NCI-H1694 (cell line): ENCODE measurements at regions not wholly inside any gene's neighbourhood (a gene's known extent, or its start where the extent isn't known, plus 50 kb on each side); places are given as distances from the start of the nearest gene placed in this dataset.

ENCODE experiments used
- DNase-seq: peaks from one replicate; lab custom pipeline; 2025; lab: John Stamatoyannopoulos, UW

- DNase-seq, result no peak
Measured at GRCh38 chr13:106680796-106681472, 113.0 kb upstream of the ARGLU1 start.

- no peak for DNase-seq
Measured at GRCh38 chr13:106678646-106679418, 110.9 kb upstream of the ARGLU1 start.

- no peak for DNase-seq
Measured at GRCh38 chr13:106675311-106675710, 107.4 kb upstream of the ARGLU1 start.

- no peak for DNase-seq
Measured at GRCh38 chr13:106660746-106661625, 93.0 kb upstream of the ARGLU1 start.

DNA sequence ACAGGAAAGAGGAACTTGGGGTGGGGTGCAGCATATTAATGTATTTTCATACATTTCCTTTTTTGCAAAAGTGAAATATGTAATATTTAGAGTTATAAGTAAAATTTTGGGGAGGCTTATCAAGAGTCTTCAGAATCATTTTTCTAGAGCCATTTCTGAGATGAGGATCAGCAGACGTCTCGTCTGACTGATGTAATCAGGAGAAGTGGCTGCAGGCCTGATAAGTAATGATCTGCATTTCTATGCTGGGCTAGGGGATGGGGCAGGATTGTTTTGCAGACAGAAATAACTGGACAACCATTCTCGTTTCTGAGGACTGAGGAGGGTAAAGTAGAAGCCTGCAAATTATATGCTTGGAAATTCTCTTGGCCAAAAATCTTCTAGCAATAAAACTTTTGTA, 89.2 kb upstream of the ARGLU1 start:
- DNase-seq, result no peak

DNA sequence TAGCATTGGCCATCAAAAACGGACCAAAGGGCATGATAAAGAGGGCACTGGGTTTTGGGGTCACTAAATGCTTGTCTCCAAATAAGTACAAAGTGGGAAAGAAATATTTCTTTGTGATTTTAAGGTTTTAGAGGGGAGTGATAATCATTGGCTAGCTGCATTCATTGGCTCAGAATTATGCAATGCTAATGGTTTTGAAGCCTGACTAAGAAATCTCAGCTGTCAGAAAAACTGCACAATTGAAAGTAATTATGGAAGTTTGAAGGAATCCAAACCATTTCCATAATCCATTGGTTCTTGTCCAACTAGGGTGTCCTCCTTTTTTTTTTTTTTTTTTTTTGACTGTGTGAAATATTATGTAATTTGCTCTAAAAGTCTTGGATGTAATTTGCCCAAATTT, 88.2 kb upstream of the ARGLU1 start:
- DNase-seq, result no peak

- no peak for DNase-seq
Measured at GRCh38 chr13:106651442-106651841, 83.5 kb upstream of the ARGLU1 start.

- no peak for DNase-seq
Measured at GRCh38 chr13:106650690-106651205, 82.8 kb upstream of the ARGLU1 start.

GRCh38 chr13:106649495-106649894, 81.6 kb upstream of the ARGLU1 start:
- no peak for DNase-seq

DNA sequence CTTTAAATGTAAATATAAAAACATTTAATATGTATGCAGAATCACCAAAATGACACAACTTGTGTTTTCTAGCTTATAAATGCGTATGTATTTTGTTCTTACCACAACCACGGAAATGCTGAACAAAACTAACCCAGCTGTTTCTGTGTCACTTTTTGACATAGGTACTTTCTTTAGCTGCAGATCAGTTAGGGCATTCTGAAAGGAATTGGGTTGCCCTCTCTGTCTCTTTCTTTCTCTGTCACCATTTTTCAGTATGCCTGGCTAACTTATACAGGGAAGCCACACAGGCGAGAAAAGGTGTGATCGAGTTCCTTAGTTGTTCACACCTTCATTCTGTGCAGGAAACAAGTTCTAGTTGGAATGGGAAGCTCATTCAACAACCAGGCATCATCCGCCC, 72.6 kb upstream of the ARGLU1 start:
- DNase-seq, result no peak

- no peak for DNase-seq
Measured at GRCh38 chr13:106637519-106637918, 69.6 kb upstream of the ARGLU1 start.

DNA sequence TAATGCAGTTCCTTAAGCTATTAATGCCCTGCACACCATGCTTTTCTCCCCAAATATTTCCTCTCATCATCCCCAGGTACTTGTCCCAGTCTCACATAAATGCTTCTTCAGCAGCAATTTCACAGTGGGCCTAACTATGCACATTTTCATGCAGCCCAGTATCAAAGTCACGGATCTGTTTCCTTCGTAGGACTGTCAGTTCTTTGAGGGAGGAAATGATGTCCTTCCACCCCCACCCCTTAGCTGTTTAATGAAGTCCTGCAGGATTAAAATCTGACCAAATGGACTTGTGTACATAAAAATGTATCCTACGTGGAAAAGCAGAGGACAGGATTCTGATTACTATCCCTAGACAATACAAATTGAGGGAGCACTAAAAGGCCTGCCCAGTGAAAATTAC, 68.6 kb upstream of the ARGLU1 start:
- no peak for DNase-seq

DNA sequence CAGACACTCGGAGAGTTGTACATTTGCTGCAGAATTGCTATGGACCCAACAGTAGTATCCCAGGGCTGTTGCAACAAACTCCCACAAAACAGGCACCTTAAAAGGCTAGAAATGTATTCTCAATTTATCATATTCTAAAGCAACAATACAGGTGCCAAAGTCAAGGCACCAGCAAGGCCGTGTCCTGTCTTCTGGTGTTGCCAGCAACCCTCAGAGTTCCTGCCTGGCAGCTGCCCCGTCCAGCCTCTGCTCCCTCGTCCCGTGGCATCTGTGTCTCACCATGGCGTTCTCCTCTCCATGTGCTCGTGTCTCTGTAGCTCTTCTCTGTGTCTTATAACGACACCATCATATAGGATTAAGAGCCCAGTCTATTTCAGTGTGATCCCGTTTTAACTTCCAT, 67.7 kb upstream of the ARGLU1 start:
- DNase-seq, result no peak

DNA sequence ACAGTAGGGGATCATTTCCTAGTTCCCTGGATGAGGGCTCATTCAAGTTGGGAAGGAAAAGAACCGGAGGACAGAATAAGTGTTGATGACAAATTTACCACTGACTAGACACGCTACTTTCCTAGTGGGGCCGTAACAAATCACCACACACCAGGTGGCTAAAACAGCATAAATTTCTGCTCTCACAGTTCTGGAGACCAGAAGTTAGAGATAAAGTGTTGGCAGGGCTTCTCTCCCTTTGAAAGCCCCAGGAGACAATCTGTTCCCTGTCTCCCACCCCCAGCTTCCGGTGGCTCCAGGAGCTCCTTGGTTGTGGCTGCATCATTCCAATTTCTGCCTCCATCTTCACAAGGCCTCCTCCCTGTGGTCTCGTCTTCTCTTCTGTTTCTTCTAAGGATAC, 65.4 kb upstream of the ARGLU1 start:
- DNase-seq, result no peak

- no peak for DNase-seq
Measured at GRCh38 chr13:106630650-106631049, 62.7 kb upstream of the ARGLU1 start.

DNA sequence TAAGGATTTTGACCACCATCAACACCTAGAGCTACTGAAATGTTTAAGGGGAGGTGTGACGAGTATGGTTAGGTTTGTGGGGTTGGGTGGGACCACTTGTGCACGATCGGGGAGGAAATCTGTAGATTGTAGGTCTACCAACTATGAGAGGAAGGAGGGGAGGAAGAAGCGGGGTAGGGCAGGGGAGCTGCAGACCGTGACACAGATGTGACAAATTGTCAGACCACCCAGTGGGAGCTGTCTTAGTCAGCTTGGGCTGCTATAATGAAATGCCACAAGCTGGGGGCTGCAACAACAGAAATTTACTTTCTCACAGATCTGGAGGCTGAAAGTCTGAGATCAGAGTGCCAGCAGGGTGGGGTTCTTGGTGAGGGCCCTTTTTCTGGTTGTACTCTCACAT, 62.2 kb upstream of the ARGLU1 start:
- DNase-seq, result no peak

DNA sequence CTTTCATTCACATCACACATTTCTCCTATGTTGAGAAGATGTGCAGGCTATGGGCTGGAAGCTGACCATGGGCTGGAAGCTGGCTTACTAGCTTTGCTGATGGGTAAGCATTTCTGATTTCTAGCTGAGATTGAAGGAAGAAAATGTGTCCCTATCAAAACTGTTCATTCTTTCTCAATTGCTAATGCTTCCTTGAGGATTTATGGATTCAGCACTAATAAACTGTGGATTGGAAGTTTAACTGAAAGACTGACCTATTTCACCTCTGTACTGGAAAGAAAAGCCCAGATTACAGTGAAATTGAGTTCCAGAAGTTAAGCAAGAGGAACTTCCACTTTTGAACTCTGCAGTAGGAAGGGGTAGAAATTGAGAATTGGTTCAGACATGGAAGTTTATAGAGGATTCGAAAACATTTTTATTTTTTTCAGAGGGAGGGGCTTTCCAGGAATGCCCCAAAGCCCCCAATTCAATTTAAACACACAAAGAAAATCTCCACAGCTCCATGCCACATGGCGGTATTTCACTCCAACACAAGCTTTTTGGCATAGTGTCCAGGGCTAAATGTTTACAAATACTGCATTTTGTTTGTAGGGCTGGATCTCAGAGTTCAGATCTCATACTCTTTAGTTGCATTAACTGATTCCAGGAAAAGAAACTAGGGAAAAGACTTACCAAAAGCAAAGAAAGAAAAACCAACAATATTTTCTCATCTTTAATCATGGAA, 61.2 kb upstream of the ARGLU1 start:
- no peak for DNase-seq

DNA sequence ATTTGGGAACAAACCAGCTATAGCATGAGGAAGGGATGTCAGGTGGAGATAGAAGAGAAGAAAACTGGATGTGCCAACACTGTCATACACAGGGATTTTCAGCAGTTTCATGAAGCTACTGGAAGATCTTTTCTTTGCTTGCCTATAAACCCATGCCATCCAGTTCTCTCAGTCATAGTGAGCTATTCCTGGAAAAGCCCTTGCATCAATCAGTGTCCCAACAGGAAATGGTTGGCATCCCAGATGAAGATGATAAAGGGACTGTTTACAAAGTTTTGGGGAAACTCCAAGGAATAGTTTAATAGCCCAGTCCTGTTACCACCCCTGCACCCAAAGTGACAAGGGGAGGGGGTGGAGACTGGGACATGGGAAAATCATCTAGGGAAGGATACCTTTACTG, 58.5 kb upstream of the ARGLU1 start:
- DNase-seq, result no peak

DNA sequence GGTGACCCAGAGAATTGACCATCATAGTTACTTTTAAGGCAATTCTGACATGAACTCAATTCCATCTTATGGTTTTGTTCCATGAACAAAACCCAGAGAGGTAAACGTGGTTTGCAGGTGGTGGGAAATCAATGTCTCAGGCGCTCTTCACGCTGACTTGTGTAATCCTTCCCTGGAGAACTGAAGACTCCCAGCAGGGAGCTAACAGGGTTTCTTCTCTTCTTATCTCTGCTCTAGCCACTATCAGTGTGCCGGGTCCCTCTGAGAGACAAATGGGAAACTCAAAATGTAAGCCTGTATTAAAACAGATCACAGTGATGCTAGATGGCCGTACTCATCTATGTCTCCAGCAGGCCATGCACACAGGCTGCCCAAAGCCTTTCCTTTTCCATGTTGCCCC, 57.6 kb upstream of the ARGLU1 start:
- DNase-seq, result no peak

DNA sequence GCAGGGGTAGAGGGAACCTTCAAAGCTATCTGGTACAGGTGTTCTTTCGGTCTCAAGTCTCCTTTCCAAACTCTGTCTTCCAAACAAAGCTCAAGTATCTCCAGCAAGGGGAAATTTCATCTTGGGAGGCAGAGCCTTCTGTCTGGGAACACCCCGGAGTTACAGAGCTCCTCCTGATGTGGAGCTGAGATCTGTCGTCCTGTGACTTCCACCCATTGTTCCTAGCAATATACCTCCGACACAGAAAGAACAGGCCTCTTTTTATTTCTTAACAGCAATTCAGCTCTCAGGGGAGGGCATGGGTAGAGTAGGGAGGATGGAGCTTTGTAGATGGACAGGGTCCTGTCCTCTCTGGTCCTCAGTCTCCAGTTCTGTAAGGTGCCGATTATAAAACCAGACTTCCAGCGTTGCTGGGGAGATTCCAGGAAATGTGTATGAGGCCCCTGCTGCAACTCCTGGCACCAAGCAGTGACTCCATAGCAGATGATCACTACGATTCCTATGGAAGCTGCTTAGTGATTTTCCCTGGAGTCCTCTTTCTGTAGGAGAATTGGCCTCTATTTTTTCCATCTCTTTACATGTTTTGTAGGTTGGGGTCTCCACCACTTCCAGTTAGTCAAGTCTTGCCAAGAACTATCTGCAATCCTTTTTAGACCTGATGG, 56.0 kb upstream of the ARGLU1 start:
- no peak for DNase-seq

- DNase-seq, result no peak
Measured at GRCh38 chr13:106621833-106622232, 53.9 kb upstream of the ARGLU1 start.
